Osteoblast (primary cell): ENCODE measurements at regions not wholly inside any gene's neighbourhood (a gene's known extent, or its start where the extent isn't known, plus 50 kb on each side); places are given as distances from the start of the nearest gene placed in this dataset.

Experiments
- DNase-seq: peaks from one replicate; pipeline ENCODE4 v3.0.0; 2011; ENCODE audit warnings: low spot score, mixed read lengths; ENCODE audit not compliant: insufficient read length; ENCODE audit errors: missing footprints
- H2AFZ ChIP-seq: 2 replicates; pipeline ENCODE4 v1.6.0; 2011; ENCODE audit warnings: mild to moderate bottlenecking, low read length
- H3K27ac ChIP-seq: 2 replicates; pipeline ENCODE4 v1.5.1; 2011; ENCODE audit warnings: mild to moderate bottlenecking, low read depth, low read length, moderate library complexity
- H3K27me3 ChIP-seq: 2 replicates; pipeline ENCODE4 v1.6.0; 2012; ENCODE audit warnings: mild to moderate bottlenecking, control low read depth, inconsistent platforms, low read length, moderate library complexity; ENCODE audit not compliant: insufficient read depth
- H3K36me3 ChIP-seq: 2 replicates; pipeline ENCODE4 v1.5.1; 2011; ENCODE audit warnings: mild to moderate bottlenecking, low read length, control low read depth, moderate library complexity; ENCODE audit not compliant: insufficient read depth
- H3K4me1 ChIP-seq: 2 replicates; pipeline ENCODE4 v1.5.1; 2011; ENCODE audit warnings: mild to moderate bottlenecking, low read length, control low read depth, moderate library complexity; ENCODE audit not compliant: insufficient read depth
- H3K4me2 ChIP-seq: 2 replicates; pipeline ENCODE4 v1.6.0; 2011; ENCODE audit warnings: mild to moderate bottlenecking, low read length; ENCODE audit not compliant: insufficient read depth
- H3K4me3 ChIP-seq: fragments of 200-600 bp; sonication (generic); 3 replicates; pipeline ENCODE4 v1.5.1; 2012; ENCODE audit warnings: mild to moderate bottlenecking, low read length, inconsistent platforms; ENCODE audit not compliant: insufficient read depth
- H3K79me2 ChIP-seq: 2 replicates; pipeline ENCODE4 v1.6.0; 2012; ENCODE audit warnings: mild to moderate bottlenecking, low read length, control low read depth, inconsistent platforms; ENCODE audit not compliant: insufficient read depth
- H3K9me3 ChIP-seq: 2 replicates; pipeline ENCODE4 v1.5.1; 2011; ENCODE audit warnings: low read depth, low read length, control low read depth
- H4K20me1 ChIP-seq: 2 replicates; pipeline ENCODE4 v1.6.0; 2012; ENCODE audit warnings: mild to moderate bottlenecking, low read length, control low read depth; ENCODE audit not compliant: insufficient read depth
- CTCF ChIP-seq: IDR thresholded peaks from 2 replicates; pipeline ENCODE4 v1.5.1; 2011; ENCODE audit warnings: mild to moderate bottlenecking, low read depth, low read length, moderate library complexity; ENCODE audit errors: extremely low read depth

- no peaks in the 10 kb centered on the region for H3K27me3 ChIP-seq
- H4K20me1 ChIP-seq, result no peaks in the 10 kb centered on the region
- no peaks in the 10 kb centered on the region for H3K36me3 ChIP-seq
- no peak overlapping the region for H3K4me3 ChIP-seq
- H3K4me2 ChIP-seq, result no peak overlapping the region
- no peak for DNase-seq
- no peak overlapping the region for H2AFZ ChIP-seq
- H3K4me1 ChIP-seq, result no peaks in the 10 kb centered on the region
- H3K27ac ChIP-seq, result no peak overlapping the region
- no peaks in the 10 kb centered on the region for H3K9me3 ChIP-seq
- H3K79me2 ChIP-seq, result no peaks in the 10 kb centered on the region
- TF ChIP-seq CTCF, result no peak
These were observed 533.2 kb upstream of the GBE1 start for GRCh38 chr3:82294609-82295008.

GRCh38 chr3:82293867-82294266 is 532.4 kb upstream of the GBE1 start:
- TF ChIP-seq CTCF, result no peak
- Histone ChIP-seq H3K36me3 (no peaks in the 10 kb centered on the region), H2AFZ (no peak overlapping the region), H3K79me2 (no peaks in the 10 kb centered on the region), H3K27me3 (no peaks in the 10 kb centered on the region), H3K27ac (no peak overlapping the region), H3K4me2 (no peak overlapping the region), H3K9me3 (no peaks in the 10 kb centered on the region), H3K4me3 (no peak overlapping the region), H3K4me1 (no peaks in the 10 kb centered on the region), H4K20me1 (no peaks in the 10 kb centered on the region)
- no peak for DNase-seq

- Histone ChIP-seq H3K27me3 (no peaks in the 10 kb centered on the region), H3K4me1 (no peaks in the 10 kb centered on the region), H3K36me3 (no peaks in the 10 kb centered on the region), H2AFZ (no peak overlapping the region), H3K9me3 (no peaks in the 10 kb centered on the region), H3K27ac (no peak overlapping the region), H3K4me2 (no peak overlapping the region), H3K79me2 (no peaks in the 10 kb centered on the region), H4K20me1 (no peaks in the 10 kb centered on the region), H3K4me3 (no peak overlapping the region)
- no peak for DNase-seq
- no peak for TF ChIP-seq CTCF
These were observed 532.0 kb upstream of the GBE1 start for GRCh38 chr3:82293435-82293834.

GRCh38 chr3:82287562-82287961 is 526.1 kb upstream of the GBE1 start:
- Histone ChIP-seq H3K9me3 (peaks cover 3% of the 10 kb centered on the region), H4K20me1 (no peaks in the 10 kb centered on the region), H3K36me3 (no peaks in the 10 kb centered on the region), H3K4me1 (no peaks in the 10 kb centered on the region), H3K4me3 (no peak overlapping the region), H3K4me2 (no peak overlapping the region), H2AFZ (no peak overlapping the region), H3K79me2 (no peaks in the 10 kb centered on the region), H3K27ac (no peak overlapping the region), H3K27me3 (no peaks in the 10 kb centered on the region)
- no peak for DNase-seq
- no peak for TF ChIP-seq CTCF
